RWPE2 (cell line): ENCODE measurements at regions not wholly inside any gene's neighbourhood (a gene's known extent, or its start where the extent isn't known, plus 50 kb on each side); places are given as distances from the start of the nearest gene placed in this dataset.

Source experiments
- ATAC-seq: fragments of 200-7000 bp; cut with Tn5 transposase; 3 replicates; pipeline ENCODE4 v1.9.1; 2021; ENCODE audit warnings: low read depth
- DNase-seq: peaks from one replicate; pipeline ENCODE4 v3.0.0-alpha.2; 2020; ENCODE audit warnings: low spot score
- H3K27ac ChIP-seq: fragments of 450-650 bp; 2 replicates; pipeline ENCODE4 v1.5.1; 2017; ENCODE audit warnings: mild to moderate bottlenecking; ENCODE audit not compliant: poor library complexity, severe bottlenecking
- H3K27me3 ChIP-seq: fragments of 250-450 bp; sonication (Bioruptor Pico); 2 replicates; pipeline ENCODE4 v1.5.1; 2021; ENCODE audit warnings: mild to moderate bottlenecking, moderate library complexity; ENCODE audit not compliant: insufficient read depth, poor library complexity, severe bottlenecking
- H3K36me3 ChIP-seq: fragments of 250-450 bp; sonication (Bioruptor Pico); 2 replicates; pipeline ENCODE4 v1.5.1; 2020; ENCODE audit warnings: low read depth, mild to moderate bottlenecking, moderate library complexity
- H3K4me1 ChIP-seq: fragments of 250-450 bp; sonication (Bioruptor Pico); 2 replicates; pipeline ENCODE4 v1.5.1; 2021; ENCODE audit warnings: mild to moderate bottlenecking, moderate library complexity; ENCODE audit not compliant: insufficient read depth, poor library complexity, severe bottlenecking
- H3K4me3 ChIP-seq: fragments of 250-450 bp; sonication (Bioruptor Pico); 2 replicates; pipeline ENCODE4 v1.5.1; 2021; ENCODE audit warnings: mild to moderate bottlenecking, moderate library complexity; ENCODE audit not compliant: severe bottlenecking
- H3K9me3 ChIP-seq: fragments of 250-450 bp; sonication (Bioruptor Pico); 2 replicates; pipeline ENCODE4 v1.5.1; 2021; ENCODE audit warnings: mild to moderate bottlenecking, moderate library complexity; ENCODE audit not compliant: severe bottlenecking
- TF ChIP-seq, protein P1 (sequence below): fragments of 450-650 bp; IDR thresholded peaks from one replicate; pipeline ENCODE4 v1.5.1; 2017; ENCODE audit warnings: mild to moderate bottlenecking, moderate library complexity; ENCODE audit not compliant: poor library complexity, severe bottlenecking

GRCh38 chr4:62822306-62822705, 1586.9 kb downstream of the TECRL start:
- Histone ChIP-seq H3K27me3 (no peaks in the 10 kb centered on the region), H3K36me3 (no peaks in the 10 kb centered on the region), H3K4me3 (no peak overlapping the region), H3K4me1 (no peaks in the 10 kb centered on the region), H3K27ac (no peak overlapping the region), H3K9me3 (no peaks in the 10 kb centered on the region)
- ATAC-seq (no peak), DNase-seq (no peak)
- TF ChIP-seq, protein P1, sequence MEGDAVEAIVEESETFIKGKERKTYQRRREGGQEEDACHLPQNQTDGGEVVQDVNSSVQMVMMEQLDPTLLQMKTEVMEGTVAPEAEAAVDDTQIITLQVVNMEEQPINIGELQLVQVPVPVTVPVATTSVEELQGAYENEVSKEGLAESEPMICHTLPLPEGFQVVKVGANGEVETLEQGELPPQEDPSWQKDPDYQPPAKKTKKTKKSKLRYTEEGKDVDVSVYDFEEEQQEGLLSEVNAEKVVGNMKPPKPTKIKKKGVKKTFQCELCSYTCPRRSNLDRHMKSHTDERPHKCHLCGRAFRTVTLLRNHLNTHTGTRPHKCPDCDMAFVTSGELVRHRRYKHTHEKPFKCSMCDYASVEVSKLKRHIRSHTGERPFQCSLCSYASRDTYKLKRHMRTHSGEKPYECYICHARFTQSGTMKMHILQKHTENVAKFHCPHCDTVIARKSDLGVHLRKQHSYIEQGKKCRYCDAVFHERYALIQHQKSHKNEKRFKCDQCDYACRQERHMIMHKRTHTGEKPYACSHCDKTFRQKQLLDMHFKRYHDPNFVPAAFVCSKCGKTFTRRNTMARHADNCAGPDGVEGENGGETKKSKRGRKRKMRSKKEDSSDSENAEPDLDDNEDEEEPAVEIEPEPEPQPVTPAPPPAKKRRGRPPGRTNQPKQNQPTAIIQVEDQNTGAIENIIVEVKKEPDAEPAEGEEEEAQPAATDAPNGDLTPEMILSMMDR = no peak

DNA sequence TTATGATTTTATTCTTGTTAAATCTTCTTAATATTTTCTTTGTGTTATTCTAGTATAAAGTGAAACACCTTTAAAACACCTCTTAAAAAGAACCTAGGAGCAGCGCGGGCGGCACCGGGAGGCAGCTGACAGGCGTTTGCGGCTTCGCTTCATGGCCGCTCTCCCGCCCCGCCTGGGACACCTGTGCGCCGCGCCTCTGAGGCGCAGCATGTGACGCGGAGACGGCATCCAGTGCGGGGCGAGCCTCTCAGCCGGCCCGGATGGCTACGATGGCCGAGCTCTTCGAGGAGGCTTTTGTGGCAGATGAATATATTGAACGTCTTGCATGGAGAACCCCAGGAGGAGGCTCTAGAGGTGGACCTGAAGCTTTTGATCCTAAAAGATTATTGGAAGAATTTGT, 1592.7 kb downstream of the TECRL start:
- H3K27me3 ChIP-seq = peaks cover 11% of the 10 kb centered on the region
- no peaks in the 10 kb centered on the region for H3K9me3 ChIP-seq
- ATAC-seq (no peak), DNase-seq (no peak)
- TF ChIP-seq, protein P1 = no peak
- no peaks in the 10 kb centered on the region for H3K36me3 ChIP-seq
- H3K4me1 ChIP-seq = no peaks in the 10 kb centered on the region
- H3K4me3 ChIP-seq = no peak overlapping the region
- H3K27ac ChIP-seq = no peak overlapping the region

DNA sequence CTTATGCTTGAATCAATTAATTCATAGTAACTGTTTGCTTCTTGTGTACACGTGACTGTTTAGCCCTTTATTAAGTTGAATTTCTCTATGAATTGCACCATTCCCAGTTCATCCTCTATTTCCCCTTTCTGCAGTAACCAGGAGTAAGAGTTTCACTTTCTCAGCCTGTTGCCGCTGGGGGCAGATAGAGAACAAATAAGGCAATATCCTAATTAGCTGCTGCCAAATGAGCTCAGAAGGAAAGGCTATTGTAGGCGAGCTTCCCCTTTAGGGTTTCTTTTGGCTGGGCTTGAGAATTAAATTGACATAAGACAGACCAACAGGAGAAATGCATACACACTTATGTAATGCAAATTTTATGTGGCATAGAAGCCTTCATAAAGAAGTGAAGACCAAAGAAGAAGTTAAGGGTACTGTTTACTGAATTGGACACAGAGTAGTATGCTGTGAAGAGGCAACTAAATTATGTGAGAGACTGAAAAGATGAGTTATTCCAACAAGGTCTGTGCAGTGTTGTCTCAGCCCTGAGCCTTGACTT, 1594.7 kb downstream of the TECRL start:
- peaks cover 11% of the 10 kb centered on the region for H3K27me3 ChIP-seq
- no peak overlapping the region for H3K4me3 ChIP-seq
- no peaks in the 10 kb centered on the region for H3K9me3 ChIP-seq
- H3K4me1 ChIP-seq = no peaks in the 10 kb centered on the region
- no peak for ATAC-seq
- H3K27ac ChIP-seq = no peak overlapping the region
- no peak for DNase-seq
- TF ChIP-seq, protein P1 = no peak
- H3K36me3 ChIP-seq = no peaks in the 10 kb centered on the region

- no peak overlapping the region for H3K27ac ChIP-seq
- no peaks in the 10 kb centered on the region for H3K4me1 ChIP-seq
- H3K9me3 ChIP-seq = no peaks in the 10 kb centered on the region
- H3K27me3 ChIP-seq = no peaks in the 10 kb centered on the region
- no peaks in the 10 kb centered on the region for H3K36me3 ChIP-seq
- no peak overlapping the region for H3K4me3 ChIP-seq
- TF ChIP-seq, protein P1 = no peak
- ATAC-seq (no peak), DNase-seq (no peak)
These were observed 1602.4 kb downstream of the TECRL start for GRCh38 chr4:62806816-62807215.

- TF ChIP-seq, protein P1 = no peak
- no peak for DNase-seq
- no peak overlapping the region for H3K4me3 ChIP-seq
- H3K9me3 ChIP-seq = no peaks in the 10 kb centered on the region
- no peaks in the 10 kb centered on the region for H3K36me3 ChIP-seq
- H3K27me3 ChIP-seq = no peaks in the 10 kb centered on the region
- no peaks in the 10 kb centered on the region for H3K4me1 ChIP-seq
- H3K27ac ChIP-seq = no peak overlapping the region
- ATAC-seq = no peak
These were observed 1603.9 kb downstream of the ADGRL3 start for GRCh38 chr4:62804075-62804474.
